ENCODE measurements at regions not wholly inside any gene's neighbourhood (a gene's known extent, or its start where the extent isn't known, plus 50 kb on each side); places are given as distances from the start of the nearest gene placed in this dataset.

GRCh38 chr5:66324357-66324756 lies 180.3 kb downstream of the SREK1 start:
- H3K27me3 ChIP-seq (ENCODE audit: control insufficient read depth, insufficient read depth, low read length, poor library complexity, severe bottlenecking), result no peaks in the 10 kb centered on the region
- 88 to 100% methylated on average over 1 of the region's 1 CpG for WGBS, 2 experiments (ENCODE audit: insufficient coverage in 1 of 2, insufficient read length in 1 of 2)
- TF ChIP-seq, protein P1, sequence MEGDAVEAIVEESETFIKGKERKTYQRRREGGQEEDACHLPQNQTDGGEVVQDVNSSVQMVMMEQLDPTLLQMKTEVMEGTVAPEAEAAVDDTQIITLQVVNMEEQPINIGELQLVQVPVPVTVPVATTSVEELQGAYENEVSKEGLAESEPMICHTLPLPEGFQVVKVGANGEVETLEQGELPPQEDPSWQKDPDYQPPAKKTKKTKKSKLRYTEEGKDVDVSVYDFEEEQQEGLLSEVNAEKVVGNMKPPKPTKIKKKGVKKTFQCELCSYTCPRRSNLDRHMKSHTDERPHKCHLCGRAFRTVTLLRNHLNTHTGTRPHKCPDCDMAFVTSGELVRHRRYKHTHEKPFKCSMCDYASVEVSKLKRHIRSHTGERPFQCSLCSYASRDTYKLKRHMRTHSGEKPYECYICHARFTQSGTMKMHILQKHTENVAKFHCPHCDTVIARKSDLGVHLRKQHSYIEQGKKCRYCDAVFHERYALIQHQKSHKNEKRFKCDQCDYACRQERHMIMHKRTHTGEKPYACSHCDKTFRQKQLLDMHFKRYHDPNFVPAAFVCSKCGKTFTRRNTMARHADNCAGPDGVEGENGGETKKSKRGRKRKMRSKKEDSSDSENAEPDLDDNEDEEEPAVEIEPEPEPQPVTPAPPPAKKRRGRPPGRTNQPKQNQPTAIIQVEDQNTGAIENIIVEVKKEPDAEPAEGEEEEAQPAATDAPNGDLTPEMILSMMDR (conservative IDR thresholded peaks at IDR 0.05), result no peak
- no peak for DNase-seq
- H3K9me3 Mint-ChIP-seq, result peaks cover 2% of the 10 kb centered on the region
- H3K27ac ChIP-seq (ENCODE audit: low read depth, low read length), result no peak overlapping the region
- no peaks in the 10 kb centered on the region for H3K9me3 ChIP-seq (ENCODE audit: control insufficient read depth, low read length)
- H3K4me1 Mint-ChIP-seq, result peaks cover 16% of the 10 kb centered on the region
- H3K4me3 ChIP-seq (ENCODE audit: low read length), result no peak overlapping the region
- peaks cover 1% of the 10 kb centered on the region for H3K4me1 ChIP-seq (ENCODE audit: control insufficient read depth, insufficient read depth, low read length)
- no peaks in the 10 kb centered on the region for H3K27me3 Mint-ChIP-seq (ENCODE audit: insufficient read depth)
- peak overlapping the region; percentile 5 for H3K27ac Mint-ChIP-seq
- no peaks in the 10 kb centered on the region for H3K36me3 ChIP-seq (ENCODE audit: control insufficient read depth, insufficient read depth, low read length)
- H3K9ac ChIP-seq (ENCODE audit: extremely low read depth, low read length, poor library complexity, severe bottlenecking), result no peak overlapping the region
- H3K36me3 Mint-ChIP-seq (ENCODE audit: low read depth), result no peaks in the 10 kb centered on the region
- H3K4me3 Mint-ChIP-seq, result no peak overlapping the region

GRCh38 chr5:66326276-66326675 lies 182.2 kb downstream of the SREK1 start:
- no peak overlapping the region for H3K4me3 ChIP-seq (ENCODE audit: low read length)
- no peak overlapping the region for H3K9ac ChIP-seq (ENCODE audit: extremely low read depth, low read length, poor library complexity, severe bottlenecking)
- H3K36me3 ChIP-seq (ENCODE audit: control insufficient read depth, insufficient read depth, low read length), result no peaks in the 10 kb centered on the region
- H3K36me3 Mint-ChIP-seq (ENCODE audit: low read depth), result no peaks in the 10 kb centered on the region
- no peak for DNase-seq
- peaks cover 5% of the 10 kb centered on the region for H3K9me3 ChIP-seq (ENCODE audit: control insufficient read depth, low read length)
- 96% methylated on average over 1 of the region's 1 CpG; no CpG with 5 or more reads in 1 of the 2 experiments for WGBS, 2 experiments (ENCODE audit: insufficient coverage in 1 of 2, insufficient read length in 1 of 2)
- H3K27me3 Mint-ChIP-seq (ENCODE audit: insufficient read depth), result no peaks in the 10 kb centered on the region
- peaks cover 9% of the 10 kb centered on the region for H3K9me3 Mint-ChIP-seq
- H3K27ac ChIP-seq (ENCODE audit: low read depth, low read length), result no peak overlapping the region
- peaks cover 18% of the 10 kb centered on the region for H3K4me1 Mint-ChIP-seq
- no peaks in the 10 kb centered on the region for H3K27me3 ChIP-seq (ENCODE audit: control insufficient read depth, insufficient read depth, low read length, poor library complexity, severe bottlenecking)
- no peak overlapping the region for H3K27ac Mint-ChIP-seq
- no peak overlapping the region for H3K4me3 Mint-ChIP-seq
- peaks cover 6% of the 10 kb centered on the region for H3K4me1 ChIP-seq (ENCODE audit: control insufficient read depth, insufficient read depth, low read length)
- TF ChIP-seq, protein P1 (conservative IDR thresholded peaks at IDR 0.05), result no peak

- Histone ChIP-seq H3K27me3 (ENCODE audit: control insufficient read depth, insufficient read depth, low read length, poor library complexity, severe bottlenecking) (no peaks in the 10 kb centered on the region), H3K4me3 (ENCODE audit: low read length) (no peak overlapping the region), H3K4me1 (ENCODE audit: control insufficient read depth, insufficient read depth, low read length) (peaks cover 6% of the 10 kb centered on the region), H3K9ac (ENCODE audit: extremely low read depth, low read length, poor library complexity, severe bottlenecking) (no peak overlapping the region), H3K9me3 (ENCODE audit: control insufficient read depth, low read length) (peaks cover 12% of the 10 kb centered on the region), H3K27ac (ENCODE audit: low read depth, low read length) (no peak overlapping the region), H3K36me3 (ENCODE audit: control insufficient read depth, insufficient read depth, low read length) (no peaks in the 10 kb centered on the region)
- TF ChIP-seq, protein P1 (conservative IDR thresholded peaks at IDR 0.05), result no peak
- peaks cover 18% of the 10 kb centered on the region for H3K4me1 Mint-ChIP-seq
- no peak overlapping the region for H3K27ac Mint-ChIP-seq
- H3K4me3 Mint-ChIP-seq, result no peak overlapping the region
- no peaks in the 10 kb centered on the region for H3K27me3 Mint-ChIP-seq (ENCODE audit: insufficient read depth)
- no peak for DNase-seq
- 92 to 95% methylated on average over 2 of the region's 2 CpGs for WGBS, 2 experiments (ENCODE audit: insufficient coverage in 1 of 2, insufficient read length in 1 of 2)
- peaks cover 9% of the 10 kb centered on the region for H3K9me3 Mint-ChIP-seq
- H3K36me3 Mint-ChIP-seq (ENCODE audit: low read depth), result no peaks in the 10 kb centered on the region
Observed at GRCh38 chr5:66327008-66327407, 182.9 kb downstream of the SREK1 start.

Data from endodermal cell (in vitro differentiated cells).